GM03348 (cell line): ENCODE measurements at regions not wholly inside any gene's neighbourhood (a gene's known extent, or its start where the extent isn't known, plus 50 kb on each side); places are given as distances from the start of the nearest gene placed in this dataset.
"Not testable (repeated sequence)": the region's sequence is repeated elsewhere in the genome, so short reads cannot be mapped to it uniquely, and the experiment has no call there.

Experiments
- DNase-seq: peaks from one replicate; pipeline ENCODE4 v3.0.0; 2012; ENCODE audit warnings: low spot score

DNA sequence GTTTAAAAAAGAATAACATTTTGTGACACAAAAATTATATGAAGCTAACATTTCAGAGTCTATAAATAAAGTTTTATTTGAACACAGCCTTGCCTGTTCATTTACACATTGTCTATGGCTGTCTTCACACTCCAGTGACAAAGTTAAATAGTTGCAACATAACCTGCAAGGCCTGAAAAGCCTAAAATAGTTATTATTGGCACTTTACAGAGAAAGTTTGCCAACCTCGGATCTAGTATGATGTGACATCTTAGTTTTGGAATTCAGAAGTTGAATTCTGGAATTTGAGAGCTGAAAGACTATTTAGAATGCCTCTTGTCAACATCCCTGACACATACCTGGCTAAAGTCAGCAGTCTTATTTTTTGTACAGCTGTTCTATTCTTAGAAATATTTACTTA is 68.3 kb downstream of the DYRK2 start:
- peak; percentile 62 for DNase-seq

GRCh38 chr12:67719303-67719702 is 70.8 kb downstream of the DYRK2 start:
- not testable (repeated sequence) for DNase-seq

DNA sequence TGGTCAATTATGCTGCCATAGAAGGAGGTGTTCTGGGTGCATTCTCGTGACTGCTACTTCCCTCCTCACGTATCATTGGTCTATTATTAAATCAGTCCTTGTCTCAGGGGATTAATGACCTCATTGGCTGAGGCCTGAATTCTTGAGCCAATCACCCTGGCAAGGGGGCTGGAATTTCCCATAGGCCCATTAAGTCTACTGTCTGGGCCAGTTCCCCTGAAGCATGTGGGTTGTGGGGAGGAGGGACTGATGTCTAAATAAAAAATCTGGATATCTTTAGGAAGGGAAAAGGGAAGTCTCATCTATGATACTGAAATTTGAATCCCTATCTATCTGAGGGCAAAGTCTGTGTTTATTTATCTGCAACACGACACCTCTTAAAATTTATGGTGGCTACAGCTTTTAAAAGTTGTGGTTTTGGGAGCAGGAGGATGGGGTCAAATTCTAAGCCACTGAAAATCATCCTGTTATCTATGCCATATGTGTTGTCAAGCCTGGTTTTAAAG is 71.9 kb downstream of the DYRK2 start:
- DNase-seq = peak; percentile 70

- DNase-seq = no peak
These were observed 72.7 kb downstream of the DYRK2 start for GRCh38 chr12:67721248-67721647.

DNA sequence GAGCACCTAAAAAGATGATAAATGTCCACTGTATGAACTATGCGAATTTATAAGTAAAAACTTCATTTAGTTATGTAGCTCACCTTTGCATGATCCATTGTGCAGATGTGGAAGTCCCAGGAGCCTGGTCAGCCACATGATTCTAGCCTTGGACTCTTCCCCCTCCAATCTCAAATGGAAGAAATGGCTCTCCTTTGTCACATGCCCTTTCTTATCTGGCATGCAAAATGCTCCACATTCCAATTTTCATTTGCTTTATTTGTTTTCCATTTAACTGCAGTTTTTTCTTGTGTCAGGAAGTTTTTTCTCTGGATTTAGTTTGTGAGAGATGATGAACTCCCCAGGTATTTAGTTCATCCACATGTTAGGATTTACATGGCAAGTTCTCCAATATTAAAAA is 73.8 kb downstream of the DYRK2 start:
- DNase-seq = no peak

DNA sequence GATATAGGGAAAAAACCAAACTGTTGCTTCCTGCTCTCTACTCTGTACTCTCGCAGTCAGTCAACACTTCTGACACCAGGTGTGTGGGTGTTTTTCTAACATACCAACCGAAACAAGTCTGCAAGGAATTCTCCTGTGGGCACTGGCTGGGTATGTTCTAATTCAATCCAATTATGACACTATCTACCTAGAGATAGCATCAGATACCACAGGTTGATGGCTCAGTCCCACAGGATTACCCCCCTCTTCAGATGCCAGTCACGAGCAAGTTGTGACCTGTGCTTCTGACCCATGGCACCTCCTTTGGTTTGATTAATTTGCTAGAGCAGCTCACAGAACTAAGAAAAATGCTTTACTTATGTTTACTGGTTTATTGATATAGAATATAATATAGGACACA is 78.3 kb downstream of the DYRK2 start:
- no peak for DNase-seq

- no peak for DNase-seq
These were observed 79.4 kb downstream of the DYRK2 start for GRCh38 chr12:67727702-67728666.

DNA sequence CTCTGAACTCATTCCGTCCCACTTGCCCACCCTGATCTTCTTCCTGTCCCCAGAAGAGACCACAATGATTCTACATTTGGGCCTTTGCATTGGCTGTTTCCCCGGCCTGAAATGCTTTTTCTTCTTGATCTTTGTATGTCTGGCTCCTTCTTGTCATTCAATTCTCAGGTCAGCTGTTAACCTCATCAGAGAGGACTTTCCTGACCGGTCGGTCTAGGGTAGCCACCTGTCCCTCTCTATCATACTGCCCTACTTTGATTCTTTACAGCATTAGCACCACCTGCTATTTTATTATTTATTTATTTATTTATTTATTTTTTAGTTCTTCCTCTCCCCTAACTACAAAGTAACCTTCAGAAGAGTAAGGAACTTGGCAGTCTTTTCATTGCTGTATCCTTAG is 84.3 kb downstream of the DYRK2 start:
- no peak for DNase-seq

GRCh38 chr12:67735868-67736267 is 87.3 kb downstream of the DYRK2 start:
- DNase-seq = no peak

DNA sequence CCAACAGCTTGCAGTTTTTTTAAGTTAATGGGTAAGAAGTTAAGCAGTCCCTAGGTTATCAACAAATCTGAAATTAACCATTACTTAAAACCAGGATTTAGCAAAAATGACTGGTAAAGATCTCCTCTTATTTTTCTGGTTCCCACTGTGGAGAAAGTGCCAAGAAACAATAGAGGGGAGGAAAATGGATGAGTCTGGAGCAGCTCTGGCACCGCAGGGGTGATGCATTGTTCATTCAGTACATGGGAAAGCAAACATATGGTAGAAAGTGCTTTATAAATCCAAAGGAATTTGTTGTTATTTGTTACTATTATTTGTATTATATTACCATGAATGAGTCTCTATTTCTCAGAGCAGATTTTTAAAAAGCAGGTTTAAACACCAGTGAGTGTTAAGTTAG is 92.2 kb downstream of the DYRK2 start:
- no peak for DNase-seq

DNA sequence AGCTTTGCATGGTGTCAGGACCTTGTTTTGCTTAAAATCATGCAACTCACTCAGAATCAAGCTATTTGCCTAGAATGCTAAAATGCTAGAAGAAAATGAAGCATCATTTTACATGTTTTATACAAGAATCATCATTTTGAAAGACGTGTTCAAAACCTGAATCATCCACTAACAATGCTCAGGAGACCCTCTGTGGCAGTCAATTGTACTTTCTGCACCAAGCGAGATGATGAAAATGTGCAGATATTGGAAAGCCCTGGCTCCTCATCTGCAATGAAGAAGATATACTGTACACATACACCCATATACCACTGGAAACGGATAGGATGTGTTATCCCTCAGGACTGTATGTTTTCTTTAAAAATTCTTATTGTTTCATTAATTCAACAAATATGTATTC is 92.7 kb downstream of the DYRK2 start:
- no peak for DNase-seq

GRCh38 chr12:67742461-67742860 is 93.9 kb downstream of the DYRK2 start:
- DNase-seq = no peak

- peak; percentile 46 for DNase-seq
These were observed 99.6 kb downstream of the DYRK2 start for GRCh38 chr12:67747869-67748742.

- no peak for DNase-seq
These were observed 100.1 kb downstream of the DYRK2 start for GRCh38 chr12:67748743-67749040.

- no peak for DNase-seq
These were observed 102.1 kb downstream of the DYRK2 start for GRCh38 chr12:67750513-67751183.

DNA sequence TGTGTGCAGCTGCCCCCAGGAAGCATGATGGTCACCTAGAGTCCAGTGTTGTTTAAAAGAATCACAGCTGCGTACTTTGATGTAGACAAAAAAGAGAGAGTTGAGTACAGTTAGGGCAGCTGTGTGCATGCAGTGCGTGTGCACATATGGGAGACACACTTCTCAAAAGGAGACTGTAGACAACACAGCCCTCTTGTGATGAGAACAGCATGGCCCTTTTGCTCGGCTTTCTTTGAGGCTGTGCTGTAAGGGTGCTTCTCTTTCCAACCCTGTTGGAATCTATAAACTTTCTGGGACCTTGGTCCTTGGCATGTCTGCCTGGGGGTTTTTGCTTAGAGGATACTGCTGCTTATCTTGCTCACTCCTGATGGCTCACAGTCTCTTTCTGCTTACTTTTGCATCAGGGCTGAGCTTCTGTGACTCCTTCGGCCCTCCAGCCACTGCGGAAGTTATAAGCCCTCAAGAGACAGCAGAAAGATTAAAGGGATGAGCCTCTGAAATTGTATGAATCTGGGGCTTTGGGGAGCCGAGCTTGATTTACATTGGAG is 102.9 kb downstream of the DYRK2 start:
- no peak for DNase-seq

- no peak for DNase-seq
These were observed 103.7 kb downstream of the DYRK2 start for GRCh38 chr12:67752226-67752732.

DNA sequence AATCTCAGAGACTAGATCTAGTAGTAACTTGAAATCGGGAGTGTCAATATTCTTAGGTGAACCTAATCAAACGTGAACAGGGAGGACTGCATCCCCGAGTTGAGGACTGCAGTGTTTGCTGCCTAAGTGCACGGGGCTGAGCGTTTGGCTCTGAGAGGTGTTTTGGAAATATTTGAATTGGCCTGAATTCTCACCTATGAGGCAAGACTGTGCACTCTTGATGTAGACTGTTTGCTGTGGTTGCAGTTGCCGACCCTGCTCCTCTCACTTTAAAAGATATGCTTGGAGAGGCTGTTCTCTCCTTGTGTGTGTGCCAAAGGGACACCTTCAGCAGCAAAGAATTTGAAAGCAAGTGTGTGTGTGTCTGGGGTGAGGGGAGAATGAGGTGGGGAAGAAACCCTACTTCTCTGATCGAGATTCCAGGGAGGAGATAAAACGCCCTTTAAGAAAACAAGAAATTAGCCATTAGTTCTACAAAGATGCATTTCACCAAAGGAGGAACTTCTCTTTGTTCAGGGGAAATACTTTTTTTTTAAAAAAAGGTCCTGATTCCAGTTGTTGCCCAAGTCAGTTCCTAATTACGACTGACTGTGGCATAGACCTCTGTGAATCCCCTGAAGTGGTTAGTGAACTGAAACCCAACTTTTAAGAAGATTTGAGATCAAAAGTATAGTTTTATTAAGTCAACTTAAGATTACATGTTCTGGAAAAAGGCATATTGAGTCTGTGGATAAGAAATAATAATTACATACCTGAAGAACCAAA is 106.6 kb downstream of the DYRK2 start:
- DNase-seq = no peak

DNA sequence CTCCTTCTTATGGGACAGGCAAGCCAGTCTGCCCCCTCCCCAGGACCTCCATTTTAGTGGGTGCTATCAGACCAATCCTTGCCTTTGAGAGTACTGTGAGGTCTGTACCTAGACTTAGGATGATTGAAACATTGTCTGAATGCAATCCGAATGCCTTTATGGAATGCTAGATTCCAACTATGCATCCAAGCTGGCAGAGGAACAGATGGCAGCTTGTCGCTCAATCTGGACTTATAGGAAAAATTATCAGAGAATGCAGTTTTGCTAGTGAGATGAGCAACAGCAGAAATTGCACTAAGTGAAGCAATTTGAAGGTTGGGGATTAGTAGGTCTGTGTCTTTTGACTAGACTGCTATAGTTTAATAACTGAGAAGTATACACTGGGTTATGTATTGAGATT is 109.1 kb downstream of the DYRK2 start:
- DNase-seq = no peak

DNA sequence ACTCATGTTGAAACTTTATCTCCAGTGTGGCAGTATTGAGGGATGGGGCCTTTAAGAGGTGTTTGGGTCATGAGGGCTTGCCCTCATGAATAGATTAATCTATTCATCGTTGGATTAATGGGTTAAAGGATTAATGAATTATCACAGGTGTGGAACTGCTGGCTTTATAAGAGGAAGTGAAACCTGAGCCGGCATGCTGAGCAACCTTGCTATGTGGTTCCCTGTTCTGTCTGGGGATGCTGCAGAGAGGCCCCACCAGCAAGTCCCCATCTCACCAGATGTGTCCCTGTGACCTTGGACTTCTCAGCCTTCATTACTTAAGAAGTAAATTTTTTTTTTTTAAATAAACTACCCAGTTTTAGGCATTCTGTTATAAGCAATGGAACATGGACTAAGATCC is 109.6 kb downstream of the DYRK2 start:
- no peak for DNase-seq

- DNase-seq = no peak
These were observed 110.0 kb downstream of the DYRK2 start for GRCh38 chr12:67758521-67758920.
